GM12891 (cell line): ENCODE measurements at regions not wholly inside any gene's neighbourhood (a gene's known extent, or its start where the extent isn't known, plus 50 kb on each side); places are given as distances from the start of the nearest gene placed in this dataset.

Source experiments
- PAX5 ChIP-seq: IDR thresholded peaks from 2 replicates; pipeline ENCODE4 v1.6.1; 2011; ENCODE audit warnings: low read length, moderate library complexity, mild to moderate bottlenecking; ENCODE audit not compliant: insufficient read depth, severe bottlenecking
- POLR2A ChIP-seq: IDR thresholded peaks from 2 replicates; pipeline ENCODE4 v1.6.1; 2011; ENCODE audit warnings: low read depth, low read length, control low read depth
- POLR2AphosphoS5 ChIP-seq: IDR thresholded peaks from 2 replicates; pipeline ENCODE4 v1.6.1; 2011; ENCODE audit warnings: low read depth, low read length, control low read depth
- SPI1 ChIP-seq: IDR thresholded peaks from 2 replicates; pipeline ENCODE4 v1.6.1; 2011; ENCODE audit warnings: low read depth, low read length, control low read depth

DNA sequence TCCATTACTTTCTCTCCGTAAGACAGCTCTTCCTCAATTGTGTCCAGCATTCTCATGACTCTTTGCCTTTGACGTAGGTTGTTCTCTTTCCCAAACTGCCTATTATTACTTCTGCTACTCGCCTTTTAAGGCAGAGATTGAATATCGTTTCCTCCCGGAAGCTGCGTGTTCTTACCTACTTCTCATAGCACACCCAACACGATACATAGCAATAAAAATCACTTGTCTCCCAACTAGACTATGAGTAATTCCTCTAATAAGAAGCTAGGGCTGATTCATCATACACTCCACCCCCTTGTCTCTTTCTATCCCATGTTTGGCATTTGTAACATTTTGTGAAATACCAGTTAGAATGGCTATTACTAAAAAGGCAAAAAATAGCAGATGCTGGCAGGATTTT is 55.8 kb upstream of the SGIP1 start:
- TF ChIP-seq SPI1: no peak
- no peak for TF ChIP-seq PAX5
- TF ChIP-seq POLR2AphosphoS5: no peak
- no peak for TF ChIP-seq POLR2A
